NB4 (cell line): ENCODE measurements at regions not wholly inside any gene's neighbourhood (a gene's known extent, or its start where the extent isn't known, plus 50 kb on each side); places are given as distances from the start of the nearest gene placed in this dataset.

Experiments
- DNase-seq: peaks from one replicate; pipeline ENCODE4 v3.0.0; 2010; ENCODE audit warnings: low read depth
- H3K4me3 ChIP-seq: one replicate; pipeline ENCODE4 v1.5.1; 2011; ENCODE audit warnings: mild to moderate bottlenecking, low read depth, low read length, moderate library complexity
- MAX ChIP-seq: IDR thresholded peaks from 2 replicates; pipeline ENCODE4 v1.6.1; 2011; ENCODE audit warnings: low read depth, low read length
- MYC ChIP-seq: IDR thresholded peaks from 2 replicates; pipeline ENCODE4 v1.6.1; 2011; ENCODE audit warnings: low read depth, low read length
- POLR2A ChIP-seq: IDR thresholded peaks from 2 replicates; pipeline ENCODE4 v1.6.1; 2011; ENCODE audit warnings: mild to moderate bottlenecking; ENCODE audit not compliant: insufficient read length; ENCODE audit errors: extremely low read depth
- TF ChIP-seq, protein P1 (sequence below): IDR thresholded peaks from one replicate; pipeline ENCODE4 v1.5.1; 2012; ENCODE audit warnings: low read depth, low read length

- TF ChIP-seq MYC (no peak), POLR2A (no peak), MAX (no peak)
- TF ChIP-seq, protein P1, sequence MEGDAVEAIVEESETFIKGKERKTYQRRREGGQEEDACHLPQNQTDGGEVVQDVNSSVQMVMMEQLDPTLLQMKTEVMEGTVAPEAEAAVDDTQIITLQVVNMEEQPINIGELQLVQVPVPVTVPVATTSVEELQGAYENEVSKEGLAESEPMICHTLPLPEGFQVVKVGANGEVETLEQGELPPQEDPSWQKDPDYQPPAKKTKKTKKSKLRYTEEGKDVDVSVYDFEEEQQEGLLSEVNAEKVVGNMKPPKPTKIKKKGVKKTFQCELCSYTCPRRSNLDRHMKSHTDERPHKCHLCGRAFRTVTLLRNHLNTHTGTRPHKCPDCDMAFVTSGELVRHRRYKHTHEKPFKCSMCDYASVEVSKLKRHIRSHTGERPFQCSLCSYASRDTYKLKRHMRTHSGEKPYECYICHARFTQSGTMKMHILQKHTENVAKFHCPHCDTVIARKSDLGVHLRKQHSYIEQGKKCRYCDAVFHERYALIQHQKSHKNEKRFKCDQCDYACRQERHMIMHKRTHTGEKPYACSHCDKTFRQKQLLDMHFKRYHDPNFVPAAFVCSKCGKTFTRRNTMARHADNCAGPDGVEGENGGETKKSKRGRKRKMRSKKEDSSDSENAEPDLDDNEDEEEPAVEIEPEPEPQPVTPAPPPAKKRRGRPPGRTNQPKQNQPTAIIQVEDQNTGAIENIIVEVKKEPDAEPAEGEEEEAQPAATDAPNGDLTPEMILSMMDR: no peak
- no peak for DNase-seq
- H3K4me3 ChIP-seq: no peak overlapping the region
These were observed 125.3 kb upstream of the NANOGP8 start for GRCh38 chr15:35210370-35210769.

DNA sequence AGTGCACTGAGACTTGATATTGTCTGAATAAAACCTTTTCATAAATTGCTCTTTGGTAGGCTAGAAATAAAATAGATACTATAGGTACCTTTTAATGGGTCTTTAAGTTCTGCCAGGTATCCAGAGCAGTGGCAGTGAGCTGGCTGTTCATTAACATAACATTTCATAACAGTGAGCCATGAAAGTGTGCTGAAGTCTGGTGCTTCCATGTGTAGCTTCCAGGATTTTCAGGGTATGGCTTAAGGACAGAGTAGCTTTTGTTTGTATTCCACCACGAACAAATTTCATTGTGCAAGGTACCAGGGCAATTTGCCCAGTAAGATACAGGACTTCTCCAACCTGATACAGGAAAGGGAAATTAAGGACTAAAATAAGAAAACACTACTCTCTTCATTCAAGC, 124.7 kb upstream of the NANOGP8 start:
- no peak overlapping the region for H3K4me3 ChIP-seq
- TF ChIP-seq POLR2A: no peak
- TF ChIP-seq, protein P1: no peak
- no peak for TF ChIP-seq MAX
- TF ChIP-seq MYC: no peak
- DNase-seq: no peak

DNA sequence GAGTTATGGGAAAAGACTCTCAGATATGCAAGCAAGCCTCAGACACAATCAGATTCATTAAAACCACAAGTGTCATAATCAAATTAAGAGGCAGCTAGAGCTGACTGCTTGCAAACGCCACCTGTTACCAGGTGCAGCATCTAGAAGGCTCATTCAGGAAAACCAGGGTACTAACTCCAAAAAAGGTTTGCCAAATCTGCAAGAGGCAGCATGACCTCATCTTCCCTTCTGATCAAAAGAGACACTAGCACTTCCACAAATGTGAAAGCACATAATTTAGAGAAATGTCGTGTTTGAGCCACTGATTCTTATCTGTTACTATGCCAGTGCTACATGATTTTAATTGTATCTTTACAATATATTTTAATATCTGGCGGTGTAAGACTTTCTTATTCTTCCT, 123.3 kb upstream of the NANOGP8 start:
- H3K4me3 ChIP-seq: no peak overlapping the region
- TF ChIP-seq, protein P1: no peak
- no peak for TF ChIP-seq MYC
- TF ChIP-seq POLR2A: no peak
- TF ChIP-seq MAX: no peak
- no peak for DNase-seq

- TF ChIP-seq, protein P1: peak; percentile 74
- no peak for TF ChIP-seq MYC
- TF ChIP-seq MAX: no peak
- TF ChIP-seq POLR2A: no peak
- no peak overlapping the region for H3K4me3 ChIP-seq
- peak; percentile 41 for DNase-seq
These were observed 121.1 kb upstream of the NANOGP8 start for GRCh38 chr15:35206060-35206675.

DNA sequence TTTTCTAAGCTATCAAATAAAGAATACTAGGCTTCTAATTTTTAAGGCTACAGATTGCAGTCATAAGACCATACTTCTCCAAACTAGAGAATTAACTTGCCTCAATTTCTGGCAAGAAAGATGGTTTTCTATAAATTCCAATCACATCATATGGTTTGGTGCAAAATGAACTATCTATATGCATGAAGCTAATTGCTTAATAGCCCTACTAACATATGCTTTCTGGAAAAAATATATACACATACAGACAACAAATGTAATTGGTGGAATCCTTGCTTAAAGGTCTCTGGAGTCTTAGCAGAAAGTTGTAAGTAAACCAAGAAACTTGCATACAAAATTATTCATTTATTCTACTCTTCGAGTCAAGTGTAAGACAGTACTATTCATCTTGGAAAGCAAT, 113.1 kb upstream of the NANOGP8 start:
- H3K4me3 ChIP-seq: no peak overlapping the region
- DNase-seq: no peak
- TF ChIP-seq MAX (no peak), POLR2A (no peak), MYC (no peak)
- TF ChIP-seq, protein P1: no peak

DNA sequence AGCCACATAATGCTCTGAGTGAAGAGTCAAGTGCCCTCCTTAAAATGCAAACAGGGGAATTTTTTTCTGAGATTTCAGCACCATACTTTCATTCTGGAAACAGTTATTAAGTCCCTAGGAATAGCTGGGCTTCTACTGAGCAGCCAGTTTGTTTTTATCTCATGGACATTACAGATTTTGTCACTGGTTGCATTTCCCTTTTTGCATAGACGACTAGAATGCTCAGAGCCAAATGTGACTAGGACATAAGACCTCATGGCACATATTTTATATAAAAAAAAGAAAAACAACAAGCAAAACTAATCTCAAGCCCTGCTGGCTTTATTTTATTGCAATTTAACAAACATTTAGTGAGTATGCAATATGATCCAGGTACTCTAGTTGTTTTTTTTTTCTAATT, 112.7 kb upstream of the NANOGP8 start:
- DNase-seq: no peak
- no peak overlapping the region for H3K4me3 ChIP-seq
- TF ChIP-seq MAX: no peak
- TF ChIP-seq, protein P1: no peak
- no peak for TF ChIP-seq POLR2A
- no peak for TF ChIP-seq MYC
